ENCODE measurements at regions not wholly inside any gene's neighbourhood (a gene's known extent, or its start where the extent isn't known, plus 50 kb on each side); places are given as distances from the start of the nearest gene placed in this dataset.

DNA sequence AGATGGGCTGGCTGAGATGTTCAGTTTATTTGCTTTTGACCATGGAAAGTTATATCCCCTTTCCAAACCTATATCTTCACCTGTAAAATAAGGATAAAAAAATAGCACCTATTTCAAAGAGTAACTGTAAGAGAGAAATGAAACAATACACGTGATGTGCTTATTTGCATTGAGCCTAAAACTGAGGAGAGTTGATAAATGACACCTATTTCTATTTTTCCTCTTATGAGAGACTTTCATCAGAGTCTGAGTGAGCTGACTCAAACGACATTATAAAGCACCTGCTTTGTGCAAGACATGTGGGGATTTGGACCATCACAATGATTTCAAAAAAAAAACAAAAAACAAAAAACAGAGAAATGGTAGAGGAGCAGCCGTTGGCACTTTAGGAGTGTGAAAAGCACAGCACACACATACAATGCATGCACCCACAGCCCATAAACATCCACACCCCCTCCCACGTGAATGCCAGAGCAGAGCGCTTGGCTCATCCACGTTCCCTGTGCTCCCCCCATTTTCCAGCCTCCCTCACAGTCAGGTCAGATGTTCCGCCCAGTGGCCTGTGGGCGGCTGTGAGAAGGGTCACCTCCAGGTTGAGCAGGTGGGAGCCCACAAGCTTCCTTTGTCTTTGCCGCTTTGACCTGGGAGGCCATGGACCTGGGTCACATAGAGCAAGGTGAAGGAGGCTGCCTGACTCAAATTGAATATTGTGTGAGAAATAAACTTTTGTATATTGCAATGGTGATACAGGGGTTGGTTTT lies 253.2 kb upstream of the ZNF32 start:
- TF ChIP-seq, protein P1, sequence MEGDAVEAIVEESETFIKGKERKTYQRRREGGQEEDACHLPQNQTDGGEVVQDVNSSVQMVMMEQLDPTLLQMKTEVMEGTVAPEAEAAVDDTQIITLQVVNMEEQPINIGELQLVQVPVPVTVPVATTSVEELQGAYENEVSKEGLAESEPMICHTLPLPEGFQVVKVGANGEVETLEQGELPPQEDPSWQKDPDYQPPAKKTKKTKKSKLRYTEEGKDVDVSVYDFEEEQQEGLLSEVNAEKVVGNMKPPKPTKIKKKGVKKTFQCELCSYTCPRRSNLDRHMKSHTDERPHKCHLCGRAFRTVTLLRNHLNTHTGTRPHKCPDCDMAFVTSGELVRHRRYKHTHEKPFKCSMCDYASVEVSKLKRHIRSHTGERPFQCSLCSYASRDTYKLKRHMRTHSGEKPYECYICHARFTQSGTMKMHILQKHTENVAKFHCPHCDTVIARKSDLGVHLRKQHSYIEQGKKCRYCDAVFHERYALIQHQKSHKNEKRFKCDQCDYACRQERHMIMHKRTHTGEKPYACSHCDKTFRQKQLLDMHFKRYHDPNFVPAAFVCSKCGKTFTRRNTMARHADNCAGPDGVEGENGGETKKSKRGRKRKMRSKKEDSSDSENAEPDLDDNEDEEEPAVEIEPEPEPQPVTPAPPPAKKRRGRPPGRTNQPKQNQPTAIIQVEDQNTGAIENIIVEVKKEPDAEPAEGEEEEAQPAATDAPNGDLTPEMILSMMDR (IDR thresholded peaks at IDR 0.05) = no peak
- TF ChIP-seq POLR2A (IDR thresholded peaks at IDR 0.05) = no peak
